GM10248 (cell line): ENCODE measurements at regions not wholly inside any gene's neighbourhood (a gene's known extent, or its start where the extent isn't known, plus 50 kb on each side); places are given as distances from the start of the nearest gene placed in this dataset.

Source experiments
- CTCF ChIA-PET: fragments of 300-600 bp; sonication (Branson Sonifier 250); formaldehyde crosslinking; extraction: SDS; loops from one replicate; lab custom pipeline; 2021; ENCODE audit warnings: antibody characterized with exemption; lab: Yijun Ruan, JAX
- POLR2A ChIA-PET: fragments of 350-650 bp; sonication (Branson Sonifier 250); formaldehyde crosslinking; extraction: SDS; loops from one replicate; lab custom pipeline; 2020; ENCODE audit warnings: antibody characterized with exemption; lab: Yijun Ruan, JAX
- DNase-seq: peaks from one replicate; pipeline ENCODE4 v3.0.0; 2012; ENCODE audit errors: extremely low spot score
- CTCF ChIP-seq: IDR thresholded peaks from 2 replicates; pipeline ENCODE4 v1.5.1; 2012; ENCODE audit warnings: mild to moderate bottlenecking, low read depth; ENCODE audit errors: extremely low read depth, missing control alignments, control extremely low read depth

GRCh38 chr17:55873017-55873758 lies 122.3 kb downstream of the PCTP start:
- no peak for DNase-seq
- ChIA-PET POLR2A (no interaction called here), CTCF (interaction anchor here (1.1 to 1.2 kb wide), 2 partner anchors 50 to 447 kb away, joined by 3 read pairs; no protein-coding TSS in a partner anchor)
- no peak for TF ChIP-seq CTCF

GRCh38 chr17:55883149-55883548 lies 132.3 kb downstream of the PCTP start:
- no peak for TF ChIP-seq CTCF
- ChIA-PET POLR2A (no interaction called here), CTCF (interaction anchor here (1.0 kb wide), 1 partner anchor 11 kb away, joined by 3 read pairs; no protein-coding TSS in a partner anchor)
- DNase-seq, result no peak

- ChIA-PET CTCF (no interaction called here), POLR2A (no interaction called here)
- DNase-seq, result no peak
- no peak for TF ChIP-seq CTCF
Measured at GRCh38 chr17:55887531-55887930, 136.7 kb downstream of the PCTP start.

- DNase-seq, result no peak
- TF ChIP-seq CTCF, result no peak
- ChIA-PET CTCF (no interaction called here), POLR2A (no interaction called here)
Measured at GRCh38 chr17:55889271-55889670, 138.4 kb downstream of the PCTP start.

- DNase-seq, result no peak
- no peak for TF ChIP-seq CTCF
- ChIA-PET POLR2A (no interaction called here), CTCF (no interaction called here)
Measured at GRCh38 chr17:55895112-55895759, 144.4 kb downstream of the PCTP start.

- no peak for DNase-seq
- POLR2A ChIA-PET, result no interaction called here
- no peak for TF ChIP-seq CTCF
- CTCF ChIA-PET, result no interaction called here
Measured at GRCh38 chr17:55897301-55897700, 146.4 kb downstream of the PCTP start.
